ENCODE measurements at regions not wholly inside any gene's neighbourhood (a gene's known extent, or its start where the extent isn't known, plus 50 kb on each side); places are given as distances from the start of the nearest gene placed in this dataset.

- Histone ChIP-seq H3K27ac (ENCODE audit: insufficient read depth, low read depth, low read length) (no peak overlapping the region), H3K4me1 (ENCODE audit: control insufficient read depth, extremely low read depth, insufficient read depth, low read length) (no peaks in the 10 kb centered on the region), H3K36me3 (ENCODE audit: control insufficient read depth in 2 of 2, extremely low read depth in 1 of 2, insufficient read depth in 2 of 2, low read length in 2 of 2) (no peaks in the 10 kb centered on the region), H3K9me3 (replicated peaks; ENCODE audit: control insufficient read depth, insufficient read depth, low read length) (no peaks in the 10 kb centered on the region), H2AFZ (ENCODE audit: low read depth, low read length) (no peak overlapping the region), H3K4me3 (replicated peaks in 1 of 3; ENCODE audit: insufficient read depth in 1 of 3, low read depth in 1 of 3, low read length in 3 of 3) (no peak overlapping the region), H3K79me2 (ENCODE audit: control insufficient read depth, insufficient read depth, low read length) (no peaks in the 10 kb centered on the region), H4K20me1 (replicated peaks; ENCODE audit: control insufficient read depth, extremely low read depth, insufficient read depth, low read length) (no peaks in the 10 kb centered on the region), H3K4me2 (ENCODE audit: insufficient read depth, low read length) (no peak overlapping the region), H3K9me1 (replicated peaks; ENCODE audit: control insufficient read depth, extremely low read depth, insufficient read depth, low read length) (no peaks in the 10 kb centered on the region), H3K9ac (replicated peaks; ENCODE audit: extremely low read depth, insufficient read depth, low read length) (no peak overlapping the region), H3K27me3 (ENCODE audit: control insufficient read depth in 2 of 2, insufficient read depth in 2 of 2, low read length in 2 of 2) (no peaks in the 10 kb centered on the region)
- dilution Hi-C loops (cut with MboI; ENCODE audit: extremely low pct_ligation_motif_present, low sequenced_read_pairs) = no loop called here
- TF ChIP-seq EZH2 (IDR thresholded peaks at IDR 0.05; ENCODE audit: borderline replicate concordance, low read depth, low read length, severe bottlenecking) = no peak
- TF ChIP-seq FOS (IDR thresholded peaks at IDR 0.05; ENCODE audit: borderline replicate concordance, insufficient read depth, low read length) = no peak
- TF ChIP-seq MYC (IDR thresholded peaks at IDR 0.05; ENCODE audit: low read depth, low read length) = no peak
- TF ChIP-seq JUN (IDR thresholded peaks at IDR 0.05; ENCODE audit: borderline replicate concordance, insufficient read depth, insufficient read length, low read depth) = no peak
- TF ChIP-seq, protein P1, sequence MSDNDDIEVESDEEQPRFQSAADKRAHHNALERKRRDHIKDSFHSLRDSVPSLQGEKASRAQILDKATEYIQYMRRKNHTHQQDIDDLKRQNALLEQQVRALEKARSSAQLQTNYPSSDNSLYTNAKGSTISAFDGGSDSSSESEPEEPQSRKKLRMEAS (IDR thresholded peaks at IDR 0.05; ENCODE audit: insufficient read depth, insufficient read length) = no peak
- TF ChIP-seq, protein P2, sequence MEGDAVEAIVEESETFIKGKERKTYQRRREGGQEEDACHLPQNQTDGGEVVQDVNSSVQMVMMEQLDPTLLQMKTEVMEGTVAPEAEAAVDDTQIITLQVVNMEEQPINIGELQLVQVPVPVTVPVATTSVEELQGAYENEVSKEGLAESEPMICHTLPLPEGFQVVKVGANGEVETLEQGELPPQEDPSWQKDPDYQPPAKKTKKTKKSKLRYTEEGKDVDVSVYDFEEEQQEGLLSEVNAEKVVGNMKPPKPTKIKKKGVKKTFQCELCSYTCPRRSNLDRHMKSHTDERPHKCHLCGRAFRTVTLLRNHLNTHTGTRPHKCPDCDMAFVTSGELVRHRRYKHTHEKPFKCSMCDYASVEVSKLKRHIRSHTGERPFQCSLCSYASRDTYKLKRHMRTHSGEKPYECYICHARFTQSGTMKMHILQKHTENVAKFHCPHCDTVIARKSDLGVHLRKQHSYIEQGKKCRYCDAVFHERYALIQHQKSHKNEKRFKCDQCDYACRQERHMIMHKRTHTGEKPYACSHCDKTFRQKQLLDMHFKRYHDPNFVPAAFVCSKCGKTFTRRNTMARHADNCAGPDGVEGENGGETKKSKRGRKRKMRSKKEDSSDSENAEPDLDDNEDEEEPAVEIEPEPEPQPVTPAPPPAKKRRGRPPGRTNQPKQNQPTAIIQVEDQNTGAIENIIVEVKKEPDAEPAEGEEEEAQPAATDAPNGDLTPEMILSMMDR (IDR thresholded peaks at IDR 0.05; ENCODE audit: extremely low read depth in 1 of 2, insufficient read depth in 1 of 2, low read depth in 1 of 2, low read length in 2 of 2) = no peak
- TF ChIP-seq GATA2 (IDR thresholded peaks at IDR 0.05; ENCODE audit: insufficient read depth, insufficient read length, low read depth, low read length) = no peak
- TF ChIP-seq POLR2A (IDR thresholded peaks at IDR 0.05; ENCODE audit: low read depth, low read length) = no peak
- TF ChIP-seq POLR2AphosphoS5 (IDR thresholded peaks at IDR 0.05; ENCODE audit: insufficient read depth, low read depth, low read length) = no peak
- ChIA-PET POLR2A (no interaction called here), CTCF (interaction anchor here (0.6 kb wide), 1 partner anchor 95 kb away, joined by 3 read pairs; no protein-coding TSS in a partner anchor)
- intact Hi-C loops (cut with micrococcal nuclease) = no loop called here
- FAIRE-seq (no peak), DNase-seq (ENCODE audit: low read depth, low spot score) (no peak)
- no TSS peak for BruUV-seq (replicated peaks)
Measured at GRCh38 chr7:25503306-25503705, 275.0 kb upstream of the NPVF start.
